ENCODE measurements at regions not wholly inside any gene's neighbourhood (a gene's known extent, or its start where the extent isn't known, plus 50 kb on each side); places are given as distances from the start of the nearest gene placed in this dataset.
"Not testable (repeated sequence)": the region's sequence is repeated elsewhere in the genome, so short reads cannot be mapped to it uniquely, and the experiment has no call there.

DNA sequence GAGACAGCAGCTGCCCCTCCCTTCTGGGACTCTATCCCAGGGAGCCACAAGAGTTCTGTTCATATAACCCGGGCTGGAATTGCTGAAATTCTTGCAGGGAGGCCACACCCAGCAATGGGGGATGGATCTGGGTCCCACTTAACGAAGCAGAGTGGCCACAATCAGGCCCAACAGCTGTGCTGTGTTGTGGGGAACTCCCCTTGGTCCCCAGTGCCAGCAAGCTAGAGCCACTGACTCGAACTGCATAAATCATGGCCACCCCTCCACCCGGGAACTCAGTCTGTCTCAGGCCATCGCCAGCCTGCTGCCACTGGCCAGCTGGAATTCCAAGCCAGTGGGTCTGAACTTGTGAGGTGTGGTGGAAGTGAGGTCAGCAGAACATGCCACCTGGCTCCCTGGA lies 111.1 kb downstream of the KLF8 start:
- FAIRE-seq: no peak

GRCh38 chrX:56343664-56344063 lies 111.5 kb downstream of the KLF8 start:
- no peak for FAIRE-seq

DNA sequence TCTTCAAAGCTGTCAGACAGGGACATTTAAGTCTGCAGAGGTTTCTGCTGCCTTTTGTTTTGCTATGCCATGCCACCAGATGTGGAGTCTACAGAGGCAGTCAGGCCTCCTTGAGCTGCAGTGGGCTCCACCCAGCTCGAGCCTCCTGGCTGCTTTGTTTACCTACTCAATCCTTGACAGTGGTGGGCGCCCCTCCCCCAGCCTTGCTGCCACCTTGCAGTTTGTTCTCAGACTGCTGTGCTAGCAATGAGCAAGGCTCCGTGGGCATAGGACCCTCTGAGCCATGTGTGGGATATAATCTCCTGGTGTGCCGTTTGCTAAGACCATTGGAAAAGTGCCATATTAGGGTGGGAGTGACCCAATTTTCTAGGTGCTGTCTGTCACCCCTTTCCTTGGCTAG lies 126.0 kb downstream of the KLF8 start:
- FAIRE-seq: not testable (repeated sequence)

- peak; percentile 13 for FAIRE-seq
Measured at GRCh38 chrX:56365171-56365570, 133.0 kb downstream of the KLF8 start.

DNA sequence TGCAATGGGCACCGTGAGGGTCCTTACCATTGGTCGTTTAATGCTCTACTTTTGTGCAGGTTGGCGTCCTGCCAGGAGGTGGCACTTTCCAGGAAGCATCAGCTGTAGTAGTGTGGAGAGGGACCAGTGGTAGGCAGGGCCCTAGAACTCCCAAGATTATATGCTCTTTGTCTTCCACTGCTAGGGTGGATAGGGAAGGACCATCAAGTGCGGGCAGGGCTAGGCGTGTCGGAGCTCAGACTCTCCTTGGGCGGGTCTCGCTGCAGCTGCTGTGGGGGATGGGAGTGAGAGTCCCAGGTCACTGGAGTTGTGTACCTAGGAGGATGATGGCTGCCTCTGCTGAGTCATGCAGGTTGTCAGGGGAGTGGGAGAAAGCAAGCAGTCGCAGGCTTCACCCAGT lies 134.7 kb downstream of the KLF8 start:
- no peak for FAIRE-seq

- no peak for FAIRE-seq
Measured at GRCh38 chrX:56368962-56369361, 136.8 kb downstream of the KLF8 start.

DNA sequence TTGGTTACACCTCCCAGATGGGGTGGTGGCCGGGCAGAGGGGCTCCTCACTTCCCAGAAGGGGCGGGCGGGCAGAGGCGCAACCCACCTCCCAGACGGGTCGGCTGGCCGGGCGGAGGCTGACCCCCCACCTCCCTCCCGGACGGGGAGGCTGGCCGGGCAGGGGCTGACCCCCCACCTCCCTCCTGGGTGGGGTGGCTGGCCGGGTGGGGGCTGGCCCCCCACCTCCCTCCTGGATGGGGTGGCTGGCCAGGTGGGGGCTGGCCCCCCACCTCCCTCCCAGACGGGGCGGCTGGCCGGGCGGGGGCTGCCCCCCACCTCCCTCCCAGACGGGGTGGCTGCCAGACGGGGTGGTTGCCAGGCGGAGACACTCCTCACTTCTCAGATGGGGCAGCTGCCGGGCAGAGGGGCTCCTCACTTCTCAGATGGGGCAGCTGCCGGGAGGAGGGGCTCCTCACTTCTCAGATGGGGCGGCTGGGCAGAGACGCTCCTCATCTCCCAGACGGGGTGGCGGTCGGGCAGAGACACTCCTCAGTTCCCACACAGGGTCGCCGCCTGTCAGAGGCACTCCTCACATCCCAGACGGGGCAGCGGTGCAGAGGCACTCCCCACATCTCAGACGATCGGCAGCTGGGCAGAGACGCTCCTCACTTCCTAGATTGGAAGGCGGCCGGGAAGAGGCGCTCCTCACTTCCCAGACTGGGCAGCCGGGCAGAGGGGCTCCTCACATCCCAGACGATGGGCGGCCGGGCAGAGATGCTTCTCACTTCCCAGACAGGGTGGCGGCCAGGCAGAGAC lies 148.0 kb downstream of the KLF8 start:
- FAIRE-seq: not testable (repeated sequence)

- no peak for FAIRE-seq
Measured at GRCh38 chrX:56382278-56382677, 150.1 kb downstream of the KLF8 start.

DNA sequence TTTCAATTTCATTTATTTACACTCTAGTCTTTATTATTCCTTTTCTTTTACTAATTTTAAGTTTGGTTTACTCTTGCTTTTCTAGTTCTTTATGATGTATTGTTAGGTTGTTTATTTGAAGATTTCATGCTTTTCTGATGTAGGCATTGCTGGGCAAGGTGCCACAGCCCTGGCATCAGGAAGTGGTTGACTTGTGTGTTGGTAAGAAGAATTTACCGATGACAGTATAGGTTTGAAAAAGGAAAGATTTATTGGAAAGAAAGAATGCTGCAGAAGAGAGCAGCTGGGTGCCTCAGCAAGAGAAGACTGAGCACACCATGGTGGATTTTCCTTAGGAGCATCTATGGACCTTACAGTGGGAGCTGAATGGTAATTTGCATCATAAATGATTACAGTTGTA lies 153.2 kb downstream of the KLF8 start:
- FAIRE-seq: no peak

DNA sequence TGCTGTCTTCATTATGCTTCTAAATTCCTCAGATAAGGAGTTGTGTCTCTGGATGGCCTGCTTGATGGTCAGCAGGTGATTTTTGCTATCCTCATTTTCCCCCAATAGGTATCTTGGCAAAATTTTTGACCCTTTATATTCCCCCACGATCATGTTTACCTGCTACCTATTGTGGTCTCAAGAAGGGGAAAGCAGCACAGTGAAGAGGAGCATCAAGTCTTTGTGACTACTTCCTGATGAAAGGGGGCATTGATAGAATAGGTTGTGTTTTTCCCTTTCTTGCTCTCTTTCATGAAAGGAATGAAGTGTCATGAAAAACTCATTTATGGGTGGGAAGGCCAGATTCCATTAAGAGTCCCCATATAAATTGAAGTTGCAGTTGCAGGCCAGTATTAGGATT lies 153.8 kb downstream of the KLF8 start:
- no peak for FAIRE-seq

DNA sequence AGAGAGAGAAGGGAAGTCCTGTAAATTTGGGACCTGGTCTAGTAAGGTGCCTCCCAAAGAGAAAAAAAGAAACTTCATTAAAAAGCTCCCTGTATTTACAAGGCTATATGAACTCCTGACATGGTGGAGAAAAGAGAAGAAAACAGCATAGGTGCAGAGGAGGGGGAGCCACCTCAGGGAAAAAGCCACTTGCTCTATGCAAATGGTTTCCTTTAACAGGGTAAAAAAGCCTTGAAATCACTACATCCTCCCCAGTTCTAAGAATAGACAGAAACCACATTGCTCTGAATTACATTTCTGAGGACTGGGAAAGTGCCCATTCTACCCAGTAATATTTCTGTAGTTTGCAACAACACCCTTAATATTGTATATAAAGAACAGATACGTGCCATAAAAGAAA lies 165.5 kb downstream of the KLF8 start:
- no peak for FAIRE-seq

DNA sequence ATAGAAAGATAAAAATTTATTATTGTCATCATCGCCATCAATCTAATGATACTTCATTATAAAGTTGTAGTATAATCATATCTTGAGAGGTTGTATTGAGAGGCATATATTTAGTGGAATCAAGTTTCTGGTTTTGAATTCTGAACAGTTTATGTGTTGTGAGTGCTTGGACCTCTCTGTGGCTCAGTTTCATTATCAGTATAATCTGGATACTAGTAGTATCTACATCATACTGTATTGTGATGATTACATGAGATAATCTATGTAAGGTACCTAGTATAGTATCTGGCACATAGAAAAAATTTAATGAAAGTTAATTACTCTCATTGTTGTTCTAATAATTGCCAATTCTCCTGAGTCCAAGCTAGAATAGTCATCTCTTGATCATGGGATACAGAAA lies 161.2 kb upstream of the UBQLN2 start:
- FAIRE-seq: peak; percentile 36

GRCh38 chrX:56429581-56429980 lies 133.8 kb upstream of the UBQLN2 start:
- no peak for FAIRE-seq

GRCh38 chrX:56451981-56452380 lies 111.4 kb upstream of the UBQLN2 start:
- FAIRE-seq: not testable (repeated sequence)

GRCh38 chrX:56462389-56462788 lies 101.0 kb upstream of the UBQLN2 start:
- no peak for FAIRE-seq

- no peak for FAIRE-seq
Measured at GRCh38 chrX:56468441-56468840, 95.0 kb upstream of the UBQLN2 start.

- FAIRE-seq: not testable (repeated sequence)
Measured at GRCh38 chrX:56494923-56495322, 68.5 kb upstream of the UBQLN2 start.

DNA sequence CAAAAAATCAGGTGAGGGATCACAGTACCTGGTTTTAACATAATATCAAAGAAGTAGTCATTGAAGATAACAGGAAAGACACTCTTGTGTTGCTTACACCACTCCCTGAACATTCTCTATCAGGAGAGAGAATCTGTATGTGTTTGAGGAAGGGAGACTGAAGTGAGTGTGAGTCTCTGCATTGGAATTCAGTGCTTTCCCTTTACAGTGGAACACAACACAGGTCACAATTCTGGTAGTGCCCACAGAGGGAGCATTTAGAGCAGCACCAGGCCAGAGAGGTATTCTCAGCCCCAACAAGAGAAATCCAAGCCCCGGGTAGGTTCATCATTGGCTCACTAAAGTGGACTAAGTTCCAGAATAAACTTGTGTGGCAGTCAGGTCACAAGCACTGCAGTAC lies 64.7 kb upstream of the UBQLN2 start:
- no peak for FAIRE-seq

DNA sequence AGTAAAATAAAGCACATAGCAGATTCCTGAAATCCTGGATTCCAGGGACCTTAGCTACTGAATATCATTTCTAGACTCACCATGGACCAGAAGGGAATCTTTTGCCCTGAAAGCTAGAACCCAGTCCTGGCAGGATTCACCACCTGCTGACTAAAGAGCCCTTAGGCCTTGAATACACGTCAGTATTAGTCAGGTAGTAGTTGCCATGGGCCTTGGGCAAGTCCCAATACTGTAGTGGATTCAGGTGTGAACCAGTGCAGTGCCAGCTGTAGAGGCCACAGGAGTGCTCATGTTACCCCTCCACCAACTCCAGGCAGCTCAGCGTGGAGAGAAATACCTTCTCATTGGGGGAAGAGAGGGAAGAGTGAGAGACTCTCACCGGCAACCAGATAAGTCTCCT lies 64.1 kb upstream of the UBQLN2 start:
- FAIRE-seq: no peak

- FAIRE-seq: no peak
Measured at GRCh38 chrX:56503941-56504673, 59.3 kb upstream of the UBQLN2 start.

DNA sequence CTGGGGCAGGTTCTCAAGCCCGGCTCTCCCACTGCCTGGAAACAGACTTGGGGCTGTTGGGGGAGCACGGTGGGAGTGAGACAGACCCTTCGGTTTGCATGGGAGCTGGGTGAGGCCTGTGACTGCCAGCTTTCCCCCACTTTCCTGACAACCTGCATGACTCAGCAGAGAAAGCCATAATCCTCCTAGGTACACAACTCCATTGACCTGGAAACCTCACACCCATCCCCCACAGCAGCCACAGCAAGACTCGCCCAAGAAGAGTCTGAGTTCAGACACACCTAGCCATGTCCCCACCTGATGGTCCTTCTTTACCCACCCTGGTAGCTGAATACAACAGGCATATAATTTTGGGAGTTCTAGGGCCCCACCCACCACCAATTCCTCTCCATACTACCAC lies 57.6 kb upstream of the UBQLN2 start:
- no peak for FAIRE-seq

Measured in islet of Langerhans (tissue), 1 donor.